ENCODE measurements at regions not wholly inside any gene's neighbourhood (a gene's known extent, or its start where the extent isn't known, plus 50 kb on each side); places are given as distances from the start of the nearest gene placed in this dataset.

DNA sequence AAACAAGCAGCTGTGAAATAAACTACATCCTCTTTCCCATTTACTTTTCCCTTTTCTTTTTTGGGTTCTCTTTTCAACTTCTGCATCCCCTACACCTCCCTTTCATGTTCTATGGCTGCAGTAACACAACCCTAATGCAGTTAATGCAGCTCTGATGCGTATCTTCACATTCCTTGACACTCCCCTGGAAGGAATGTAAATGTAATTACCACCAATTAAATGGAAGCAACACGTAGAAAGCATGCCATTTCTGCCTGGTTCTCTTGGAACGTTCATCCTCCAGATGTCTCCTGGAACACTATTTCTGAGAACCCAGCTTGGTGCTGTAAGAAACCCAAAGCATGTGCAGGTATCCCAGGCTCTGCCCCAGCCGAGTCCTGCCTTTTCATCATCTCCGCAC lies 166.8 kb upstream of the FREM2 start:
- FAIRE-seq, result no peak

DNA sequence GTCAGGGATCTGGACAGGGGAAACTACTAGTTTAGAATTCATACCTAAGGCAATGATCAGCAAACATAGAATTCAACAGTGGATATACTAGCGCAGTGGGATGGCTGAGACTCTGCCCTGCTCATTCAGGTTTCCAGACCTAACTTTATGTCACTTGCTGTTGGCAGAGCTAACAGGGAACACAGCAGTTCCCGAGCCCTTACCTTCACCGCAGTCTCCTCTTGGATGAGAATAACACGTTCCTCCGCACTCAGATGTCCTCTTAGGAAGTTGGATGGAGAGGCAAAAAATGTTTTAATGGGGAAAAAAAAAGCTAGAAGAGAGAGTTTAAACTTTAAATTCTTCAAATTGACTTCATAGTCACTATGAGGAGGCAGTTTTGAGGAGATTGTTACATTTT lies 159.7 kb upstream of the FREM2 start:
- no peak for FAIRE-seq

DNA sequence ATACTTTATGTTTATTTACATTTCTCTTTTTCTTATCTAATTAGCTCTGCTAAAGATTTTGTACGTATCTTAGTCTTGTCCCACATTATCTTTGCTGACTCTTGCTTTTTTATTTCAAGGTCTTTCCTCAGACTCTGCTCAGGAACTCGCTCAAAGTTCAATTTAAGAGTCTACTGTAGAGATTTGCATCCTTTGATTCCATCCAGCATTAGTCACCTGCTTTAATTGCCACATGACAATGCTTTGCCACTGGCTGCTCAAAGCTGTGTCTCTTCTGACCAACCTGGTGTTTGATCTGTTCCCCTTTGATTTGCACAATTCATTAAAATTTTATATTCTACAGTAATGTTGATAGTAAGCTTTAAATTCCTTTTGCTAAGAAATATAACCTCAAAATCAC lies 157.9 kb upstream of the FREM2 start:
- no peak for FAIRE-seq

DNA sequence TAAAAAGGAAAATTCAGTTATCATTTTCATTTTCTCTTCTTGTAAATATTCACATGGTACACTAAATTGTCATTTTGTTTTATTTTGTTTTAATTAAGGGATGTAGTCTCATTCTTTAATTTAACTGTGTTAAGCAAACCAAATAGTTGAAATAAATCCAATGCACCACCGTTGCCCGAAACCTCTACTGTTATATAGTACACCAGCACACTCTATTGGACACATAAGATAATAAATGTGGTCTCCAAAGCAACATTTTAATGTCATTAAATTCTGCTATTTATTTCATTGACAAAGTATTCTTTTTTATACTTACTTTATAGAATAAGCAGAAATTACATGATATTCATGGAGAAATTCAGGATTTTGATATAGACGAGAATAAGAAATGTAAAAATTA lies 156.4 kb upstream of the FREM2 start:
- no peak for FAIRE-seq

DNA sequence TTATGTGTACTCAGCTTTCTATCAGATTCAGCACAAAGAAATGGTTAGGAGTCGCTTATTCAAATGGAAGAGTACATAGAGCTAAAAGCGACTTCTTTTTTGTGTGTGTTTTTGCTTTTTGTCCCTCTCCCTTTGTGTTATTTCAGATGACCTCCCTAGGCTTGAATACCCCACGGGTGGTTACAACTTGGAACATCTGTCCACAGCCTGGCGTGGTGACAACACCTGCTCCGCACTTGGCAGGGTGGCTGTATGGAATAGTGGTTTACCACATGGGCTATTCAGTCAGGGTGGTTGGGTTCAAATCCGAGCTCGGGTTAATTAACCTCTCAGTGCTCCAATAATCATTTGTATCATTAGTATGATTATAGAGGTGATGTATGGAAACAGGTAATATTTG lies 151.6 kb upstream of the FREM2 start:
- no peak for FAIRE-seq

DNA sequence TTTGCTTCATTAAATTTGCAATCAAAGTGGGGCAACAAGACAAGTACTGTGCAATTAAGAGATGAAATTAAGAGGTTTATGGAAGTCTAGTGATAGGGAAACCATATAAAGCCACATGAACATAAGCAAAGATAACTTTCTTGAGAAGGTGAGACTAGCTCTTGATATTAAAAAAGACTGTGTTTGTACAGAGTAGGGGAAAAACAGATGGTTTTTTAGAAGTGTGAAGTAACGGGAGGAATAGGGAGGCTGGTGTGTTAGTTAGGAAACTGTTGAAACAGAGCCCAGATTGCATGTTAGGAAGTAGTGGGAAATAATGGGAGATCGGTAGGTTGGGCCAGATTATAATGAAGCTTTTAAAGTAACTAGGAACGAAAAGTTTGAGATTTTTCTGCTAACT lies 149.8 kb upstream of the FREM2 start:
- no peak for FAIRE-seq

DNA sequence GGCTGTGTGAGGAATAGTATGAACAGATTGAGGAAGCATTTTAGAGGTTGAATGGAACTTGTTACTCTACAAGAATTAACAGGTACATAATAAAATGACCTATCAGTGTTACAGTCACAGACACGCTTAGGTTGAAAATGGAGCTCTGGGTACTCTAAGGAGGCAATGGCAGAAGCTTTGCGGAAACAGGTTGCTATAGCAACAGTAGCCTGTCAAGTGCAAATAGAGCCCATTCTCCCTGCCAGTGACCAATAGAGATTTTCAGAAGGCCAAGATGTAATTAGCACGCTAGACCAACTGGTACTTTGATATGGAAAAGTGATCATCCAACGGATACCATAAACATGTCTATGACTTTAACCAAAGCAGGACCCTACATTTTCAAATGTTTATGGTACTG lies 148.5 kb upstream of the FREM2 start:
- no peak for FAIRE-seq

DNA sequence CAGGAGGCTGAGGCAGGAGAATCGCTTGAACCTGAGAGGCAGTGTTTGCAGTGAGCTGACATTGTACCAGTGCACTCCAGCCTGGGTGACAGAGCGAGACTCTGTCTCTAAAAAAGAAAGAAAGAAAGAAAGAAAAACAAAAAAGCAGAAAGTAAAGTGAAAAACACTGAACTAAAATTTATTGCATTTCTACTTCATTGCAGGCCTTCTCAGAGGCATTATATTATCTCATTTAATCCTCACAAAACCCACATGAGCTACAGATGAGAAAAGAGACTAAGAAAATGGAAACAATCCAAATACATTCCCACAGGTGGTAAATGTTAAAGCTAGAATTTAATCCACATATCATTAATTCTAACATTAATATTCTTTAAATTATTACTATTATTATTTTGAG lies 147.2 kb upstream of the FREM2 start:
- FAIRE-seq, result no peak

DNA sequence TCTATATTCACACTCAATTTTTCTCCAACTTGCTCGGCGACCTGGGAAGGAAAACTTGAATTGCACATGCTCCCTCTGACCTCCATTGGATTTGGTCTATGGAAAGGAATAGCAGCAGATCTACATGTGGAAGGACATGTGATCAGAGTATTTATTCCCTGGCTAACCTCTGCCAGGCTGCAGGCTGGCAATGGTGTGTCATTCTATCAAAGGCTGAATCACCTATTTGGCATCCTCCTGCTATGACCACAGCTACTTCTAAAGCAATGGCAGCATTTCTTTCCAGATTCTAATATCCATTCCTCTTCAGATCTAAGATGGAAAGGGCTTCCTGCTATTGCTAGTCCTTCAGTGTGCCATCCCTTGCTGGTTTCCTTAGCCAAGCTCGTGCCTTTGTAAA lies 144.3 kb upstream of the FREM2 start:
- no peak for FAIRE-seq

DNA sequence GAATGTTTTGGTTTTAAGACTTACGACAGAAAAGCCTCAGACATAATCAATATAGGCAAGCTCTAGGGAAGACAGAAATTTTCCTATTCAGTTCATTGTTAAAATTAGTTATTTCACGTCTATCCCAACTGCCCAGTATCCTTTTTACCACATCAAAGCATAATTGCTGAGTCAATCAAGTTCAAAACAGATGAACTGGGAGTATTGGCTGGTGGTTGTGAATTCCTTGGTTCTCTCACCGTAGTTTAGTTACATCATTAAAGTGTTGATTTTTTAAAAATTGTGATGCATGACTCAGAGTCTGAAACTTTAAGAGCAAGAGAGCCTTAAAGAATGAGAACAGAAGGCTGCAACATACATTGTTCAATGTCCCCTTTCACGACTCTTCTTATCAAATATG lies 143.3 kb upstream of the FREM2 start:
- no peak for FAIRE-seq

DNA sequence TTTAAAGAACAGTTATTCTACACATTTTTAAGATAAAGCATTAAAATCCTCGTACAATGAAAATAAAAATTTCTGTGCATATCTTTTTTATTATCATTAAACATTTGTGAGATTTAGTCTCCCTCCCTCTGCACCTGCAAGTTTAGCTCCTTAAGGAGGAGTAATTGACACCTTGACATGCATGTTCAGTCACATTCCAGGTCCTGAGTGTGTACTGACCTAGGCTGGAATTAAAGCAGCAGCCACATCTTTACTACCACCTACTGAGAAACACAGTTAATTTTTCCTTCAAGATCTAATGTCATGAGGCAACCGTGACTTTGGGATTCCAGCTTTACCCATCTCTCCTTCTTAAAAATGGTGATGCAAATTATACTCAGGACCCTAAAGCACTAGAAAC lies 123.1 kb upstream of the FREM2 start:
- FAIRE-seq, result no peak

DNA sequence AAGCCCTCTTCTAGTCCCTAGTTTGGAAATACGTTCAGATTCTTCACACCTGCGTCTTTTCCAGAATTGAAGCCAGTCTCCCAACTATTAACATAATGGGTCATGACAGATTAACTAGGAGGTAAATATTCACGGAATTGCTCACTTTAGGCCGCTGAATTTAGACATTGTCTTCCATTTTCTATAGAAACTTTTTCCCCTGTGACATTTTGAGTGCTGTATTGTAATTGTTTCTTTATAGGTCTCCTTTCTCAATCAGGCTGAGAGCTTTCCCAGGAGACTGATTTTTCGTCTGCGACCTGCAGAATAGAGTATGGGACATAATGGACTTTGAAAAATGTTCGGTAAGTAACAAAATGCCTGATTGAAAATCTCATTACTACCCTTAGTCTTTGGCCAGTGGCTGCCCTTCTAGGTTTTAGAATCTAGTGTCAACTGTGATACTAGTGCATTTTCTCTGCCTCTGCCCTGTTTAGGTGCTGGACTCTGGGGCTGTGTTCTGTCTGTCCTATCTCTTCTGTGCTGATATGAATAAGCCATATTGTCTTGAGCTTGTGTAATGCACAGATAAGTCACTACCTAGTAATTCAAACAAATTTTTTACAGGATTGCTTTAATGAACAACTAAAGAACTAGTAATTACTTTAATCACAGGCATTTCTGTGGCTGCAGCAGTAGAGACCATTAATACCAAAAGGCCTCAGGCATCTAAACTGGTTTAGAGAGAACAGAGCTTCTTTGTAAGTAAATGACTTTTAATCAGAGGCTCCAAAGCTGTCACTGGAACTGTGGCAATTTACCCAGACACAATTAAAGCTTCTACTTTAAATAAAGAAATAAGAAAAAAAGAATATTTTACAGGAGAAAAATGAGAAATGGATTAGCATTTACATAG lies 122.4 kb upstream of the FREM2 start:
- FAIRE-seq, result no peak

DNA sequence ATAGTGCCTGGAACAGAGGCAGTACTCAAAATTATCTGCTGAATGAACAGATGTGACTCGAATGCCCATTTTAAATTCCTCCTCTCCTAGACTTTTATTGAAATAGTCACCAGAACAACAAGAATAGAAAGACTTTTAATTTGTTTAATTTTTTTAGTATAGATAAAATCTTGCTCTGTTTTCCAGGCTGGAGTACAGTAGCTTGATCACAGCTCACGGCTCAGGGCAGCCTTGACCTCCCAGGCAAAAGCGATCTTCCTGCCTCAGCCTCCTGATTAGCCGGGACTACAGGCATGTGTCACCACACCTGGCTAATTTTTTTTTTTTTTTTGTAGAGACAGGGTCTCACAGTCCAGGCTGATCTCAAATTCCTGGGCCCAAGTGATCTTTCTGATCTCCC lies 120.9 kb upstream of the FREM2 start:
- no peak for FAIRE-seq

DNA sequence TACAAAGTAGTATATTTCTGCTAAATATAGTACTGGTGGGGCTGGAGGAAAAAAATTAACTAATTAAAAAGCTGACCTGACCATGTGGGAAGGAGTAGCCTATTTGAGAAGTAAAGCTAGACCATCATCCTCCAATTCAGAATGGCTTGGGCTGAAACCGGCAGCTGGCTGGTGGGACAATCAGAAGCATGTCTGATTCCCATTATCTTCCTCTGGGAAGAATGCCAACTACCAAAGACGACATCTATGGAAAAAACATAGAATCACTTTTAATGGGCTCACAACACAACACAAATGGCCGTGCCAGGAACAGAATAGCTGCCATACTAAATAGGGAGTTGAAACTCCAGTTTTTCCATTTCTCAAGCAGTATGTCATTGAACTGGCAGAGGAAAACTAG lies 120.4 kb upstream of the FREM2 start:
- no peak for FAIRE-seq

DNA sequence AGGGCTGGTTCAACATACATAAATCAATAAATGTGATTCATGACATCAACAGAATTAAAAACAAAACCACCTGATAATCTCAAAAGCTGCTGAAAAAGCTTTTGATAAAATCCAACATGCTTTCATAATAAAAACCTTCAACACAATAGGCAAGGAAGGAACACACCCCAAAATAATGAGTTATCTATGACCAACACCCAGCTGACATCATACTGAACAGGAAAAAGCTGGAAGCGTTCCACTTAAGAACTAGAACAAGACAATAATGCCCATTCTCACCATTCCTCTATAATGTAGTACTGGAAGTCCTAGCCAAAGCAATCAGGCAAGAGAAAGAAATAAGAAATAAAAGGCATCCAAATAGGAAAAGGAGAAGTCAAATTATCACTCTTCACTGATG lies 116.2 kb upstream of the FREM2 start:
- FAIRE-seq, result no peak

DNA sequence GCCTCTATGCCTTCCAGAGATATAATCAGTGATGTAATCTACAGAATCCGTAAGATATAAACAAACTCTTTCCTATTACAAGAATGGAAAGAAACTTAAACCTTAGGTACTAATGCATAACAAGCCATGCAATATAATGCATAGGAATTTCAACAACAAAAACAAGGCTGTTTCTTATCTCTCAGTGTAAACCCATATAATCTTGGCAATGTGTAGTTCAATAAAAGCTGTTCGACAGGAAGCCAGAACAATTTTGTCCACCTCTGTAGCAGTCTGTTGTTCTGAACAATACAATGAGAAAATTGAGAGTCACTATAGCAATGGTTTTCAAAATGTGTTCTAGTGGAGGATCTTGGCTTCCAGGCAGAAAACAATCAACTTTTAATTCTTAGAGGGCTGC lies 111.5 kb upstream of the FREM2 start:
- FAIRE-seq, result no peak

DNA sequence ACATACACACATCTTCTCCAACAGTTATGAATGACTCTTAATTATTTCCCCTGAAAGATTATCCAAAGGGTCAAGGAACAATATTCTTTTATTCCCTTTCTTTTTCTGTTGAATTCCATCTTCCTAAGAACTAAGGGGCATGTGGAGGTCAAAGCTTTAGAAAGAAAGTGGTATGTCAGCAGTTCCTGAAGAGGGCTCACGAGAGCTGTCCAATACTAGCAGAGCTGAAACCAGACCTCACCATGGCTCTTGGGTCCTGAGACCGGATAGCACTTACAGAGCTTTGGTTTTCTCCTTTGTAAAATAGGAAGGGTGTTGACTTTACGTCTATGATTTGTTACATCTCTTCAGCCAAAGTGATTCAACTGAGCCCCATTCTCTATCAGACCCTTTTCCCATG lies 109.8 kb upstream of the FREM2 start:
- no peak for FAIRE-seq

DNA sequence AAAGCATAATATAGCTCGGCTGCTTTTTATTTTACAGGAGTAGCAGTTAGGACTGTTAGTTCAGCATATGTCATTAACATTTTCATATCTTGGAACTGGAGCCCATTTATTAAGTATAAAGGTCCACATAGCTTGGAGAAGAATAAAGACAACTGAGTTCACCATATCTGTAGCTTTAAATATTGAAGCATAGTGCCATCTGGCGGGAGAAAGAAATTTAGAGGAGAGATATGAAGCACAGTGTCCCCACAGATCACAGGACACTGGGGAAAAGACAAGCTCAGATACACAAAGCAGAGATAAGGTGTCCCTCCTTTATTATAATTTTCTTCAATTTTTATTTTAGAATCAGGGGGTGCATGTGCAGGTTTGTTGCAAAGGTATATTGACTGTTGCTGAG lies 104.7 kb upstream of the FREM2 start:
- FAIRE-seq, result no peak

DNA sequence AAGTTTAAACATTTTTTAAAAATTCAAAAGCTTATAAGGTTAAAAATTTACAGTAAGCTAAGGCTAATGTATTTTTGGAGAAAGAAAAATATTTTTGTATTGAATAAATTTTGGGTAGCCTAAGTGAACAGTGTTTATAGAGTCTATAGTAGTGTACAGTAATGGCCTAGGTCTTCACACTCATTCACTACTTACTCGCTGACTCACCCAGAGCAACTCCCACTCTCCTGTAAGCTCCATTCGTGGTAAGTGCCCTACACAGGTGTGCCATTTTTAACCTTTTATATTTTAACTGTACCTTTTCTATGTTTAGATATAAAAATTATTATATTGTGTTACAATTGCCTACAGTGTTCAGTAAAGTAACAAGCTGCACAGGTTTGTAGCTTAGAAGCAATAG lies 96.6 kb upstream of the FREM2 start:
- FAIRE-seq, result no peak

DNA sequence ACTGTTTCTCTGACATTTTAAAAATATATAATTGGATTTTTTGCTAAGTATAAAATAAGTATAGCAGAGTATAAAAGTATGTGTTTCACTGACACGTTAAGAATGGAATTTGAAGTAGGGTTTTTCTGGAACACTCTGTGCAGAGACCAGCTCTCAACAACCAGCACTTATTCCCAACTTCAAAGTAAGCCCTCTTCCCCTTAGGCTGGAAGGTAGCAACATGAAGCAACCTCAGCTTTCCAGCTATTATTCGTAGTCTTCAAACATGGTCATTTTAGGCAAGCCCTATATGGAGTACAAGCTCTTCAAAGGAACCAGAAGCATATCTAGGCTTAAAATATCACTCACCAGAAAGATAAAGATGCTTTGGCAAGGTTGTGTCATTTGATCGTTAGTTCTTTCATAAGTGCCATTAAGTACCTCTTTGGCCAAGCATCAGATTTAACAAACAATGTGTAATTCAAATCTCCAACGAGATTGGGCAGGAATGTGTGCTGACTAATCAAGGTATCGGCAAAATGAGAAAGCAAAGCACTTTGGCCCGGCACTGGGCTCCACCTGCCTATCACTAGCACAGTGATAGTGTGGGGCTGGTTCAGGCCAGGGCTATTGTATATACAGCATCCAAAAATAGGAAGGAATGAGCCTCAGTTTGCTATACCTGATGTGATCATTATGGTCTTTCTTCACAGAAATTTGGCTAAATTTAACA lies 95.9 kb upstream of the FREM2 start:
- FAIRE-seq, result no peak

DNA sequence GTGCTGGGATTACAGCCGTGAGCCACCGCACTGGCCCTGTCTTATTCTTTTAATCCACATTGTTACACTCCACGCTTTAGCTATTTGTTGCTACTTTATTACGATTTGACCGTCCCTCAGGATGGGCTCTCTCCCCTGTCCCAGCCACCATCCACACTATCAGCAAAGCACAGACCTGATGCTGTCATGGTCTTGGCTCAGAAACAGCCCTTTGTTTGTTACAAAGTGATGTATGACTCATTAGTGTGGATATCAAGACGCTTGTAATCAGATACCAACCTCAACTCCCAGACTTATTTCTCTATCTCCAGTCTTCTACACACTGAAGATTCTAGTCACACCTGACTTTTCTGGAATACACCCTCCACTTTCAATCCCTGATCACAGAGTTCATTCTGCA lies 84.6 kb upstream of the FREM2 start:
- no peak for FAIRE-seq

DNA sequence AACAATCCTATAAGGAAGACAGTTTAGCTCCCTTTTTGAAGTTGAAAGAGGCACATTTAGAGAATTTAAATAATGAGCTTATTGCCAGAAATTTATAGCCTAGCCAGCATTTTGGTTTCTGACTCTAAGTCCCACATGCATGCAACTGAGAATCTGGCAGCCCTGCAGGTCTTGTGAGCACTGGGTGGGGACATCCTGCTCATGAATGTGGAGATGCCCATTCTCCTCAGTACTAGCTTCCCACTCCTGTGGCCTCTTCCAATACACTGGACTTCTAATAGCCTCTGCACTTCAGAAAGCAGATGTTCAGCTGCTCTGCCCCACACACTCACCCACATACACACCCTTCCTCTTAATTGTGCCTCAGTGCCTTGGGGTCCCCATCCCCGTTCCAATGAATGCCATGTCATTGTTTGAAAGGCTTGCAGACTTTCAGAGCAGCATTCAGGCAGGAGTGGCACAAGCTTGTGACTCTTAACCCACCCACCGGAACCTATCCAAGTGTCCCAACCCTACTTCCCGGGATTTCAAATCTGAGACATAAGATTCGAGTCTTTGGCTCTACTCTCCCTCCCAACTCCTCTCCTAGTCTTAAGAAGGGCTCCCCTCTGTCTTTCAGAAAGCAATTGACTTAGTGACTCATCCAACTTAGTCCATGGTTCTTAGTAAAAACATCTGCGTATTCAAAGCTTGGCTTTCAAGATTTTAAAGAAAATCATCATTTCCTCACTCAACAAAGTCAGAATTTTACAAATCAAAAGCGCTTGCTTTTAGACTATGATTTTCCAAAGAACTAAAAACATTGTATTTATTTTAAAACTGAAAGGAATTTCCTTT lies 80.0 kb upstream of the FREM2 start:
- no peak for FAIRE-seq

DNA sequence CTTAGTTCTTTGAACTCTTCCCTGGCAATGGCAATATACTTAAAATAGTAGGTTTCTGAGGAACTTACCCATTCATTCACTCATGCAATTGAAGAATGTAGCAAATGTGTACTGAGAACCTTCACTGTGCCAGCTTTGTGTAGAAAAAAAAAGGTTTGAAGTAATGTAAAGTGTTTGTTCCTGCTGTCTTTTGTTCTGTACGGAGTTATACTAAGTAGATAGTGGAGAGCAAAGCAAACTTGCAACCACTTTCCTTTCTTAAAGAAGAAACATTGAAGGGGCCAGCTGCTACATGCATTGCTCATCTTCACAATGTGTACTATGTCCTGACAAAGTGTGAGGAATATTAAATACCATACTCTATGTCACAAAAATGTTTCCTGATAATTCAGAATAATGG lies 68.9 kb upstream of the FREM2 start:
- FAIRE-seq, result no peak

DNA sequence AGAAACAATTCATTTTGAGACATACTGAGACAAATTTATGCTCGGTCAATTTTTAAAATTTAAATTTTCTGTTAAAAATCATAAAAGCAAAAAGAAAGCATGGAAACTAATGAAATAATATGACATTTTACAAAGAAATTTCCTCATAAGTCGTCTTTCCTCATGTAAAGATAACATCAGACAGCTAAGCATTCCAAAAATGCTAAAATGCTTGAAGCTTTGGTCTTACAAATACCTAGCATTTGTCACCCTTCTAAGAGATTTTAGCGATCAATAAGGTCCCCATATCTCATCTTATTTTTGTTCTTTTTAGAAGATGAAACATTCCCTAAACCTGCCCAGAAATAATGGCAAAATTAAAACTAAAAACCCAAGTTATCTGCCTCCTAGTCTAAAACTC lies 68.5 kb upstream of the FREM2 start:
- FAIRE-seq, result no peak
